Spleen (tissue), 7 donors: ENCODE measurements at regions not wholly inside any gene's neighbourhood (a gene's known extent, or its start where the extent isn't known, plus 50 kb on each side); places are given as distances from the start of the nearest gene placed in this dataset.
"Not testable (repeated sequence)": the region's sequence is repeated elsewhere in the genome, so short reads cannot be mapped to it uniquely, and the experiment has no call there.

Experiments
- POLR2A ChIP-seq, 3 donors: fragments of 450-650 bp; IDR thresholded peaks; one replicate each; pipeline ENCODE4 v1.5.1; 2017; ENCODE audit warnings: antibody characterized with exemption in 3 of 3, mild to moderate bottlenecking in 1 of 3
- POLR2AphosphoS5 ChIP-seq, 3 donors: sonication (generic); formaldehyde crosslinking; IDR thresholded peaks; one replicate each; pipeline ENCODE4 v1.5.1; 2017; ENCODE audit warnings: antibody characterized with exemption in 3 of 3
- TF ChIP-seq, protein P1 (sequence below), 11 experiments: fragments of 200-600 bp in 7 of 11; fragments of 450-650 bp in 4 of 11; sonication (generic) in 4 of 11; IDR thresholded peaks in 8 of 11; conservative IDR thresholded peaks in 3 of 11; 1 replicate in 7 of 11; 2 replicates in 4 of 11; pipeline versions ENCODE4 v1.4.0 to v1.8.0; 2016 to 2021; ENCODE audit warnings: antibody characterized with exemption in 11 of 11, inconsistent platforms in 4 of 11, mild to moderate bottlenecking in 1 of 11
- donor health status: DM: no; HTN: no; CAD: no; lungs with moderate emphysema.
- donor health status: DM: no; HTN: no; CAD: no.
- donor health status: DM: no; HTN: no; CAD: no.

DNA sequence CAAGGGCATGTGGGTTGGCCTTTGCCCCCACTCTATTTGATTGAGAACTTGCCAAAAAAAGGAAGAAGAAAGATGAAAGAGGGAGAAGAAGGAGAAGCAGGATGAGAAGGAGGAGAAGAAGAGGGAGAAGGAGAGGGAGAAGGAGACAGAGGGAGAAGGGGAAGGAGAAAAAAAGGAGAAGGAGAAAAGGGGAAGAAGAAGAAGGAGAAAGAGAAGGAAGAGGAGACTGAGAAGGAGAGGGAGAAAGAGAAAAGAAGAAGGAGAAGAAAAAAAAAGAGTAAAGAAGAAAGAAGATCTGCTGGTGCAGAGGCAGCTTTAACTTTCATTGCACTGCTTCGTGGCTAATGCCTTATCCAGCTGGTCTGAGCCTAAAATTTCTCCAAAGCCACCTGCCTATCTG lies 144.4 kb downstream of the ZNF22 start:
- not testable (repeated sequence) for TF ChIP-seq POLR2AphosphoS5, POLR2A (IDR thresholded peaks at IDR 0.05)
- TF ChIP-seq, protein P1, sequence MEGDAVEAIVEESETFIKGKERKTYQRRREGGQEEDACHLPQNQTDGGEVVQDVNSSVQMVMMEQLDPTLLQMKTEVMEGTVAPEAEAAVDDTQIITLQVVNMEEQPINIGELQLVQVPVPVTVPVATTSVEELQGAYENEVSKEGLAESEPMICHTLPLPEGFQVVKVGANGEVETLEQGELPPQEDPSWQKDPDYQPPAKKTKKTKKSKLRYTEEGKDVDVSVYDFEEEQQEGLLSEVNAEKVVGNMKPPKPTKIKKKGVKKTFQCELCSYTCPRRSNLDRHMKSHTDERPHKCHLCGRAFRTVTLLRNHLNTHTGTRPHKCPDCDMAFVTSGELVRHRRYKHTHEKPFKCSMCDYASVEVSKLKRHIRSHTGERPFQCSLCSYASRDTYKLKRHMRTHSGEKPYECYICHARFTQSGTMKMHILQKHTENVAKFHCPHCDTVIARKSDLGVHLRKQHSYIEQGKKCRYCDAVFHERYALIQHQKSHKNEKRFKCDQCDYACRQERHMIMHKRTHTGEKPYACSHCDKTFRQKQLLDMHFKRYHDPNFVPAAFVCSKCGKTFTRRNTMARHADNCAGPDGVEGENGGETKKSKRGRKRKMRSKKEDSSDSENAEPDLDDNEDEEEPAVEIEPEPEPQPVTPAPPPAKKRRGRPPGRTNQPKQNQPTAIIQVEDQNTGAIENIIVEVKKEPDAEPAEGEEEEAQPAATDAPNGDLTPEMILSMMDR (IDR thresholded peaks at IDR 0.05 in 8 of 11, conservative IDR thresholded peaks at IDR 0.05 in 3 of 11) = not testable (repeated sequence)
